GM23248 (cell line): ENCODE measurements at regions not wholly inside any gene's neighbourhood (a gene's known extent, or its start where the extent isn't known, plus 50 kb on each side); places are given as distances from the start of the nearest gene placed in this dataset.

Source experiments
- DNase-seq: peaks from one replicate; pipeline ENCODE4 v3.0.0-alpha.2; 2015
- H2AFZ ChIP-seq: fragments of 200-600 bp; sonication (generic); 2 replicates; pipeline ENCODE4 v1.6.1; 2016; ENCODE audit warnings: antibody characterized with exemption
- H3F3A ChIP-seq: fragments of 200-600 bp; sonication (generic); 2 replicates; pipeline ENCODE4 v1.6.1; 2016; ENCODE audit warnings: mild to moderate bottlenecking, antibody characterized with exemption, mixed run types; ENCODE audit not compliant: insufficient read depth
- H3K27ac ChIP-seq: fragments of 200-600 bp; sonication (generic); 2 replicates; pipeline ENCODE4 v1.5.1; 2016; ENCODE audit warnings: mild to moderate bottlenecking
- H3K27me3 ChIP-seq: fragments of 200-600 bp; sonication (generic); replicated peaks from 2 replicates; pipeline ENCODE4 v1.6.1; 2016; ENCODE audit warnings: mild to moderate bottlenecking; ENCODE audit not compliant: insufficient read depth
- H3K36me3 ChIP-seq: fragments of 200-600 bp; sonication (generic); 2 replicates; pipeline ENCODE4 v1.6.1; 2016; ENCODE audit warnings: low read depth, mild to moderate bottlenecking
- H3K4me1 ChIP-seq: fragments of 200-600 bp; sonication (generic); 2 replicates; pipeline ENCODE4 v1.6.1; 2016; ENCODE audit warnings: mild to moderate bottlenecking; ENCODE audit not compliant: insufficient read depth
- H3K4me2 ChIP-seq: fragments of 200-600 bp; sonication (generic); one replicate; pipeline ENCODE4 v1.6.1; 2016; ENCODE audit warnings: mild to moderate bottlenecking; ENCODE audit not compliant: unreplicated experiment
- H3K4me3 ChIP-seq: fragments of 200-600 bp; sonication (generic); 2 replicates; pipeline ENCODE4 v1.5.1; 2016; ENCODE audit warnings: mild to moderate bottlenecking
- H3K79me2 ChIP-seq: fragments of 200-600 bp; sonication (generic); 2 replicates; pipeline ENCODE4 v1.6.1; 2016; ENCODE audit warnings: mild to moderate bottlenecking; ENCODE audit not compliant: insufficient read depth
- H3K9ac ChIP-seq: fragments of 200-600 bp; sonication (generic); 2 replicates; pipeline ENCODE4 v1.6.1; 2016; ENCODE audit warnings: mild to moderate bottlenecking
- H3K9me2 ChIP-seq: fragments of 200-600 bp; sonication (generic); 2 replicates; pipeline ENCODE4 v1.6.1; 2016; ENCODE audit warnings: mixed run types, mild to moderate bottlenecking, moderate library complexity; ENCODE audit not compliant: insufficient read depth
- H3K9me3 ChIP-seq: fragments of 200-600 bp; sonication (generic); one replicate; pipeline ENCODE4 v1.6.1; 2017; ENCODE audit warnings: low read depth
- H4K20me1 ChIP-seq: fragments of 200-600 bp; sonication (generic); 2 replicates; pipeline ENCODE4 v1.6.0; 2016; ENCODE audit not compliant: insufficient read depth
- EZH2 ChIP-seq: fragments of 200-600 bp; sonication (generic); IDR thresholded peaks from 2 replicates; pipeline ENCODE4 v1.6.1; 2018; ENCODE audit warnings: antibody characterized with exemption, mild to moderate bottlenecking; ENCODE audit not compliant: insufficient read depth, poor library complexity, severe bottlenecking
- EZH2phosphoT487 ChIP-seq: fragments of 200-600 bp; sonication (generic); IDR thresholded peaks from 2 replicates; pipeline ENCODE4 v1.6.1; 2018; ENCODE audit warnings: antibody characterized with exemption, moderate library complexity, mild to moderate bottlenecking, low read depth; ENCODE audit not compliant: insufficient read depth
- WGBS, 2 experiments: methylation state at CpG; one replicate each; pipeline ENCODE4 v1.1.6; 2015 to 2017; ENCODE audit warnings: low lambda C conversion rate in 2 of 2, low coverage in 1 of 2; ENCODE audit errors: missing lambda C conversion rate in 2 of 2; 5-methylcytosine and 5-hydroxymethylcytosine counted together
- in situ Hi-C: fragments of 300-500 bp; cut with MboI; formaldehyde crosslinking; loops from 2 replicates; pipeline ENCODE4 v1.15.0; 2020

GRCh38 chr13:99883805-99884204, 87.8 kb downstream of the ZIC5 start:
- DNase-seq, result no peak
- WGBS, 2 experiments, result 50 to 57% methylated on average over 2 of the region's 2 CpGs

GRCh38 chr13:99878921-99879610, 92.5 kb downstream of the ZIC5 start:
- peaks cover 13% of the 10 kb centered on the region; the same call in 1 of the 2 replicates for H3K27me3 ChIP-seq
- H3K4me3 ChIP-seq, result no peak overlapping the region
- H3K36me3 ChIP-seq, result no peaks in the 10 kb centered on the region
- no peaks in the 10 kb centered on the region for H3F3A ChIP-seq
- no peaks in the 10 kb centered on the region for H3K79me2 ChIP-seq
- TF ChIP-seq EZH2 (no peak), EZH2phosphoT487 (no peak)
- no peak for DNase-seq
- in situ Hi-C loops, result no loop called here
- no peaks in the 10 kb centered on the region for H3K9me2 ChIP-seq
- WGBS, 2 experiments, result 59 to 63% methylated on average over 13 of the region's 13 CpGs
- no peaks in the 10 kb centered on the region for H3K4me1 ChIP-seq
- no peak overlapping the region for H2AFZ ChIP-seq
- H4K20me1 ChIP-seq, result no peaks in the 10 kb centered on the region
- H3K4me2 ChIP-seq, result no peak overlapping the region
- H3K9me3 ChIP-seq, result no peaks in the 10 kb centered on the region
- H3K27ac ChIP-seq, result no peak overlapping the region
- H3K9ac ChIP-seq, result no peak overlapping the region

More at GRCh38 chr13:99883805-99884204, 87.8 kb downstream of the ZIC5 start:
- H3F3A ChIP-seq, result no peaks in the 10 kb centered on the region
- no peaks in the 10 kb centered on the region for H3K4me1 ChIP-seq
- no peaks in the 10 kb centered on the region for H3K79me2 ChIP-seq
- in situ Hi-C loops, result no loop called here
- no peak overlapping the region for H3K27ac ChIP-seq
- no peak overlapping the region for H3K4me3 ChIP-seq
- no peaks in the 10 kb centered on the region for H3K9me2 ChIP-seq
- no peak overlapping the region for H2AFZ ChIP-seq
- H3K4me2 ChIP-seq, result no peak overlapping the region
- no peaks in the 10 kb centered on the region for H3K27me3 ChIP-seq
- no peak overlapping the region for H3K9ac ChIP-seq
- no peaks in the 10 kb centered on the region for H3K36me3 ChIP-seq
- H3K9me3 ChIP-seq, result no peaks in the 10 kb centered on the region
- no peaks in the 10 kb centered on the region for H4K20me1 ChIP-seq
- TF ChIP-seq EZH2phosphoT487, result no peak
- TF ChIP-seq EZH2, result no peak

- no peak overlapping the region for H3K4me2 ChIP-seq
- H3F3A ChIP-seq, result no peaks in the 10 kb centered on the region
- WGBS, 2 experiments, result 68 to 77% methylated on average over 4 to 5 of the region's 5 CpGs
- no peaks in the 10 kb centered on the region for H3K36me3 ChIP-seq
- no peak overlapping the region for H3K9ac ChIP-seq
- no peaks in the 10 kb centered on the region for H3K79me2 ChIP-seq
- peaks cover 13% of the 10 kb centered on the region; the same call in 1 of the 2 replicates for H3K27me3 ChIP-seq
- H4K20me1 ChIP-seq, result no peaks in the 10 kb centered on the region
- DNase-seq, result no peak
- no peaks in the 10 kb centered on the region for H3K9me2 ChIP-seq
- no peak for TF ChIP-seq EZH2
- no peak for TF ChIP-seq EZH2phosphoT487
- no peak overlapping the region for H2AFZ ChIP-seq
- H3K9me3 ChIP-seq, result no peaks in the 10 kb centered on the region
- no peaks in the 10 kb centered on the region for H3K4me1 ChIP-seq
- in situ Hi-C loops, result no loop called here
- H3K27ac ChIP-seq, result no peak overlapping the region
- H3K4me3 ChIP-seq, result no peak overlapping the region
Measured at GRCh38 chr13:99876651-99877050, 94.9 kb downstream of the ZIC5 start.

- no peak overlapping the region for H3K4me3 ChIP-seq
- H3K4me2 ChIP-seq, result no peak overlapping the region
- no peaks in the 10 kb centered on the region for H3K9me3 ChIP-seq
- H2AFZ ChIP-seq, result no peak overlapping the region
- no peak for DNase-seq
- in situ Hi-C loops, result no loop called here
- peaks cover 13% of the 10 kb centered on the region; the same call in 1 of the 2 replicates for H3K27me3 ChIP-seq
- H3K27ac ChIP-seq, result no peak overlapping the region
- H3K36me3 ChIP-seq, result no peaks in the 10 kb centered on the region
- no peaks in the 10 kb centered on the region for H3K4me1 ChIP-seq
- WGBS, 2 experiments, result 68 to 69% methylated on average over 6 of the region's 6 CpGs
- no peaks in the 10 kb centered on the region for H3F3A ChIP-seq
- H3K9ac ChIP-seq, result no peak overlapping the region
- no peaks in the 10 kb centered on the region for H4K20me1 ChIP-seq
- no peaks in the 10 kb centered on the region for H3K9me2 ChIP-seq
- H3K79me2 ChIP-seq, result no peaks in the 10 kb centered on the region
- no peak for TF ChIP-seq EZH2phosphoT487
- TF ChIP-seq EZH2, result no peak
Measured at GRCh38 chr13:99875391-99875790, 96.2 kb downstream of the ZIC5 start.
